ENCODE measurements at regions not wholly inside any gene's neighbourhood (a gene's known extent, or its start where the extent isn't known, plus 50 kb on each side); places are given as distances from the start of the nearest gene placed in this dataset.

DNA sequence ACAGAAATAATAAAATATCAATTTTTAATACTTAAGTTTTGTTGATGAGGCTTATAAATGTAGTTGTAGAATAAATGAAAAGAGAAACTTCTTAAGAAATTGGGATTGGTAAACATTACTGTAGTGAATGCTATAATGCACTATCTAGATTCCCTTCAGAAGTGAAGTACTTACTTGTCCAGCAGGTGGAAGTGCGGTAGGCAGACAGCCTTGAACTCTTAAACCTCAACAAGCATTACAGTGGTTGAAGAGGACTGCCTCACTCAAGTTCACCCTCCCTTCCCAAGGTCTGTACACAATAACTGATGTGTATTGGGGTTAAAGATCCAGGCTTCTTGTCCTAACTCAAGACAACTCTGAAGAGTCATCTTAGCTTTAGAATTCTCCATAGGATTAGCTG is 931.0 kb upstream of the LRRTM1 start:
- TF ChIP-seq, protein P1, sequence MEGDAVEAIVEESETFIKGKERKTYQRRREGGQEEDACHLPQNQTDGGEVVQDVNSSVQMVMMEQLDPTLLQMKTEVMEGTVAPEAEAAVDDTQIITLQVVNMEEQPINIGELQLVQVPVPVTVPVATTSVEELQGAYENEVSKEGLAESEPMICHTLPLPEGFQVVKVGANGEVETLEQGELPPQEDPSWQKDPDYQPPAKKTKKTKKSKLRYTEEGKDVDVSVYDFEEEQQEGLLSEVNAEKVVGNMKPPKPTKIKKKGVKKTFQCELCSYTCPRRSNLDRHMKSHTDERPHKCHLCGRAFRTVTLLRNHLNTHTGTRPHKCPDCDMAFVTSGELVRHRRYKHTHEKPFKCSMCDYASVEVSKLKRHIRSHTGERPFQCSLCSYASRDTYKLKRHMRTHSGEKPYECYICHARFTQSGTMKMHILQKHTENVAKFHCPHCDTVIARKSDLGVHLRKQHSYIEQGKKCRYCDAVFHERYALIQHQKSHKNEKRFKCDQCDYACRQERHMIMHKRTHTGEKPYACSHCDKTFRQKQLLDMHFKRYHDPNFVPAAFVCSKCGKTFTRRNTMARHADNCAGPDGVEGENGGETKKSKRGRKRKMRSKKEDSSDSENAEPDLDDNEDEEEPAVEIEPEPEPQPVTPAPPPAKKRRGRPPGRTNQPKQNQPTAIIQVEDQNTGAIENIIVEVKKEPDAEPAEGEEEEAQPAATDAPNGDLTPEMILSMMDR (conservative IDR thresholded peaks at IDR 0.05 in 1 of 2, IDR thresholded peaks at IDR 0.05 in 1 of 2; ENCODE audit: low read depth in 1 of 2, low read length in 2 of 2) = no peak
- no peak for TF ChIP-seq EZH2 (IDR thresholded peaks at IDR 0.05; ENCODE audit: low read length, missing control alignments)

Data from fibroblast of lung (primary cell).